ENCODE measurements at regions not wholly inside any gene's neighbourhood (a gene's known extent, or its start where the extent isn't known, plus 50 kb on each side); places are given as distances from the start of the nearest gene placed in this dataset.

GRCh38 chr10:3681642-3682554, 103.1 kb downstream of the KLF6 start:
- H3K27me3 Mint-ChIP-seq (ENCODE audit: insufficient read depth, low read depth), result peaks cover 13% of the 10 kb centered on the region
- Histone ChIP-seq H3K27ac (no peak overlapping the region), H3K36me3 (no peaks in the 10 kb centered on the region), H3K4me2 (no peak overlapping the region), H3K4me1 (no peaks in the 10 kb centered on the region), H3K9ac (no peak overlapping the region), H3K4me3 (no peak overlapping the region), H4K20me1 (ENCODE audit: low read depth) (no peaks in the 10 kb centered on the region), H3K79me2 (ENCODE audit: low read depth) (no peaks in the 10 kb centered on the region), H3K9me3 (ENCODE audit: low read depth) (no peaks in the 10 kb centered on the region), H3K27me3 (no peaks in the 10 kb centered on the region), H3F3A (ENCODE audit: low read depth) (no peaks in the 10 kb centered on the region), H2AFZ (replicated peaks) (peak overlapping the region; percentile 24)
- H3K9me3 Mint-ChIP-seq, result peaks cover 3% of the 10 kb centered on the region
- H3K27ac Mint-ChIP-seq, result no peak overlapping the region
- no peaks in the 10 kb centered on the region for H3K36me3 Mint-ChIP-seq
- H3K4me1 Mint-ChIP-seq, result peaks cover 16% of the 10 kb centered on the region
- TF ChIP-seq, protein P1, sequence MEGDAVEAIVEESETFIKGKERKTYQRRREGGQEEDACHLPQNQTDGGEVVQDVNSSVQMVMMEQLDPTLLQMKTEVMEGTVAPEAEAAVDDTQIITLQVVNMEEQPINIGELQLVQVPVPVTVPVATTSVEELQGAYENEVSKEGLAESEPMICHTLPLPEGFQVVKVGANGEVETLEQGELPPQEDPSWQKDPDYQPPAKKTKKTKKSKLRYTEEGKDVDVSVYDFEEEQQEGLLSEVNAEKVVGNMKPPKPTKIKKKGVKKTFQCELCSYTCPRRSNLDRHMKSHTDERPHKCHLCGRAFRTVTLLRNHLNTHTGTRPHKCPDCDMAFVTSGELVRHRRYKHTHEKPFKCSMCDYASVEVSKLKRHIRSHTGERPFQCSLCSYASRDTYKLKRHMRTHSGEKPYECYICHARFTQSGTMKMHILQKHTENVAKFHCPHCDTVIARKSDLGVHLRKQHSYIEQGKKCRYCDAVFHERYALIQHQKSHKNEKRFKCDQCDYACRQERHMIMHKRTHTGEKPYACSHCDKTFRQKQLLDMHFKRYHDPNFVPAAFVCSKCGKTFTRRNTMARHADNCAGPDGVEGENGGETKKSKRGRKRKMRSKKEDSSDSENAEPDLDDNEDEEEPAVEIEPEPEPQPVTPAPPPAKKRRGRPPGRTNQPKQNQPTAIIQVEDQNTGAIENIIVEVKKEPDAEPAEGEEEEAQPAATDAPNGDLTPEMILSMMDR (IDR thresholded peaks at IDR 0.05), result no peak
- no peak for TF ChIP-seq EZH2 (IDR thresholded peaks at IDR 0.05)
- TF ChIP-seq EZH2phosphoT487 (IDR thresholded peaks at IDR 0.05), result no peak
- no peak overlapping the region for H3K4me3 Mint-ChIP-seq
- no peak for DNase-seq (ENCODE audit: low spot score)

DNA sequence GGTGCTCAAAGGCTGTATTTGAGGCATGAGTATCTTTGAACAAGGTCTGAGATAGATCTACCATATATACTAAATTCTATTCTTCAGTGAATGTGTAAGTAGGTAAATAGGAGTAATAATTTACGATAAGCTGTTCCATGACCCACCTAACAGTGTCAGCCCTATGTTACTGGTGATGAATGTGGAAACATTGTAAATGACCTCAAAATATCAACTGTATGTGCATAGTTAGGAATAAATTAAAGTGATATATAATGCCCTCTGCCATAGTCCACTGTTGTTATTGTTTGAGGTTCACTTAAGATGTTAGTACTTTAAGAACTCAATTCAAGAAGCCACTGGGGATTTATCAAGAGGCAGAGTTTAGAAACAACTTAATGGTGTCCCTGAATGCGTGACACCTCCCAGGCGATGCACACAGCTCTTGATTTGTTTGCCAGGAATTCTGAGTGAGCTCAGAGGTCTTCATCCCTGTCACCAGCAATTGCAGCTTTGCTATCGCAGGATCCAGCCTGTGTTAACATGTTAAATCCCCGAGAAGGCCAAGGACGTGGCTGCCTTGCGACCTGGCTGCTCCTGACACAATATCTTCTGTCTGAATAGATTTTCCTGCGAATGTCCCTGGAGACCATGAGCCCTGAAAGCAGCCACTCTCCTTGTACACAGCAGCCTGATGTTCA, 104.9 kb downstream of the KLF6 start:
- Histone ChIP-seq H3K9ac (no peak overlapping the region), H3K27me3 (no peaks in the 10 kb centered on the region), H4K20me1 (ENCODE audit: low read depth) (no peaks in the 10 kb centered on the region), H3F3A (ENCODE audit: low read depth) (no peaks in the 10 kb centered on the region), H3K36me3 (no peaks in the 10 kb centered on the region), H3K9me3 (ENCODE audit: low read depth) (no peaks in the 10 kb centered on the region), H3K27ac (no peak overlapping the region), H2AFZ (replicated peaks) (no peak overlapping the region), H3K4me3 (no peak overlapping the region), H3K79me2 (ENCODE audit: low read depth) (no peaks in the 10 kb centered on the region), H3K4me2 (no peak overlapping the region), H3K4me1 (no peaks in the 10 kb centered on the region)
- peaks cover 13% of the 10 kb centered on the region for H3K27me3 Mint-ChIP-seq (ENCODE audit: insufficient read depth, low read depth)
- H3K4me3 Mint-ChIP-seq, result no peak overlapping the region
- peaks cover 3% of the 10 kb centered on the region for H3K9me3 Mint-ChIP-seq
- no peak overlapping the region for H3K27ac Mint-ChIP-seq
- no peak for DNase-seq (ENCODE audit: low spot score)
- peaks cover 16% of the 10 kb centered on the region for H3K4me1 Mint-ChIP-seq
- no peaks in the 10 kb centered on the region for H3K36me3 Mint-ChIP-seq
- TF ChIP-seq EZH2phosphoT487 (IDR thresholded peaks at IDR 0.05) (no peak), EZH2 (IDR thresholded peaks at IDR 0.05) (no peak)
- TF ChIP-seq, protein P1 (IDR thresholded peaks at IDR 0.05), result no peak

DNA sequence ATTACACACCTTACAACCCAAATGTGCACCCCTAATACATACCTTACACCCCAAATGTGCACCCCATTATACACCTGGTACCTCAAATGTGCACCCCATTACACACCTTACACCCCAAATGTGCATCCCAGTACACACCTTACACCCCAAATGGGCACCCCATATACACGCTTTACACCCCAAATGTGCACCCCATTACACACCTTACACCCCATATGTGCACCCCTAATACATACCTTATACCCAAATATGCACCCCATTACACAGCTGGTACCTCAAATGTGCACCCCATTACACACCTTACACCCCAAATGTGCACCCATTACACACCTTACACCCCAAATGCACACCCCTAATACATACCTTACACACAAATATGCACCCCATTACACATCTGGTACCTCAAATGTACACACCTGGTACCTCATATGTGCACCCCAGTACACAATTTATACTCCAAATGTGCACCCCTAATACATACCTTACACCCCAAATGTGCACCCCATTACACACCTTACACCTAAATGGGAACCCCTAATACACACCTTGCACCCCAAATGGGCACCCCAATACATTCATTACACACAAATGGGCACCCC, 106.3 kb downstream of the KLF6 start:
- H2AFZ ChIP-seq (replicated peaks), result no peak overlapping the region
- no peak overlapping the region for H3K4me3 ChIP-seq
- TF ChIP-seq, protein P1 (IDR thresholded peaks at IDR 0.05), result no peak
- no peak for TF ChIP-seq EZH2phosphoT487 (IDR thresholded peaks at IDR 0.05)
- no peak for TF ChIP-seq EZH2 (IDR thresholded peaks at IDR 0.05)
- H3K27ac Mint-ChIP-seq, result peak overlapping the region; percentile 78
- no peak overlapping the region for H3K4me3 Mint-ChIP-seq
- H3K27ac ChIP-seq, result no peak overlapping the region
- H3K4me2 ChIP-seq, result no peak overlapping the region
- DNase-seq (ENCODE audit: low spot score), result no peak
- peaks cover 3% of the 10 kb centered on the region for H3K9me3 Mint-ChIP-seq
- no peak overlapping the region for H3K9ac ChIP-seq
- no peaks in the 10 kb centered on the region for H3K36me3 Mint-ChIP-seq
- H3K9me3 ChIP-seq (ENCODE audit: low read depth), result no peaks in the 10 kb centered on the region
- no peaks in the 10 kb centered on the region for H3K36me3 ChIP-seq
- H4K20me1 ChIP-seq (ENCODE audit: low read depth), result no peaks in the 10 kb centered on the region
- H3K4me1 ChIP-seq, result no peaks in the 10 kb centered on the region
- no peaks in the 10 kb centered on the region for H3F3A ChIP-seq (ENCODE audit: low read depth)
- H3K27me3 Mint-ChIP-seq (ENCODE audit: insufficient read depth, low read depth), result peaks cover 13% of the 10 kb centered on the region
- H3K4me1 Mint-ChIP-seq, result peaks cover 13% of the 10 kb centered on the region
- H3K27me3 ChIP-seq, result no peaks in the 10 kb centered on the region
- no peaks in the 10 kb centered on the region for H3K79me2 ChIP-seq (ENCODE audit: low read depth)

Measured in neural progenitor cell (in vitro differentiated cells).